ENCODE measurements at regions not wholly inside any gene's neighbourhood (a gene's known extent, or its start where the extent isn't known, plus 50 kb on each side); places are given as distances from the start of the nearest gene placed in this dataset.

GRCh38 chr1:4460651-4461050 is 193.8 kb upstream of the AJAP1 start:
- H3K4me3 ChIP-seq (ENCODE audit: low read length), result no peak overlapping the region
- TF ChIP-seq CTCF (conservative IDR thresholded peaks at IDR 0.05; ENCODE audit: low read depth, low read length), result no peak
- no peak for DNase-seq (ENCODE audit: low read depth)

GRCh38 chr1:4461726-4462290 is 192.6 kb upstream of the AJAP1 start:
- DNase-seq (ENCODE audit: low read depth), result no peak
- TF ChIP-seq CTCF (conservative IDR thresholded peaks at IDR 0.05; ENCODE audit: low read depth, low read length), result no peak
- H3K4me3 ChIP-seq (ENCODE audit: low read length), result no peak overlapping the region

GRCh38 chr1:4462831-4463484 is 191.5 kb upstream of the AJAP1 start:
- no peak for DNase-seq (ENCODE audit: low read depth)
- no peak overlapping the region for H3K4me3 ChIP-seq (ENCODE audit: low read length)
- TF ChIP-seq CTCF (conservative IDR thresholded peaks at IDR 0.05; ENCODE audit: low read depth, low read length), result no peak

GRCh38 chr1:4463631-4464030 is 190.8 kb upstream of the AJAP1 start:
- no peak for TF ChIP-seq CTCF (conservative IDR thresholded peaks at IDR 0.05; ENCODE audit: low read depth, low read length)
- no peak for DNase-seq (ENCODE audit: low read depth)
- no peak overlapping the region for H3K4me3 ChIP-seq (ENCODE audit: low read length)

- TF ChIP-seq CTCF (conservative IDR thresholded peaks at IDR 0.05; ENCODE audit: low read depth, low read length), result no peak
- no peak overlapping the region for H3K4me3 ChIP-seq (ENCODE audit: low read length)
- no peak for DNase-seq (ENCODE audit: low read depth)
Measured at GRCh38 chr1:4464478-4464877, 189.9 kb upstream of the AJAP1 start.

- no peak for DNase-seq (ENCODE audit: low read depth)
Measured at GRCh38 chr1:4467241-4467640, 187.2 kb upstream of the AJAP1 start.

More at GRCh38 chr1:4467241-4467640, 187.2 kb upstream of the AJAP1 start:
- no peak overlapping the region for H3K4me3 ChIP-seq (ENCODE audit: low read length)
- no peak for TF ChIP-seq CTCF (conservative IDR thresholded peaks at IDR 0.05; ENCODE audit: low read depth, low read length)
